A673 (cell line): ENCODE measurements at regions not wholly inside any gene's neighbourhood (a gene's known extent, or its start where the extent isn't known, plus 50 kb on each side); places are given as distances from the start of the nearest gene placed in this dataset.
"Not testable (repeated sequence)": the region's sequence is repeated elsewhere in the genome, so short reads cannot be mapped to it uniquely, and the experiment has no call there.

Experiments
- BruUV-seq: library from RNA; stranded (reverse); fragments of 400-500 nt; replicated peaks from 2 replicates; lab custom pipeline; 2021; lab: Mats Ljungman, UMichigan
- CTCF ChIA-PET: fragments of 300-600 bp; sonication (Branson Sonifier 250); formaldehyde crosslinking; loops from one replicate; lab custom pipeline; 2022; ENCODE audit warnings: antibody characterized with exemption; lab: Charles Lee
- POLR2A ChIA-PET: fragments of 300-600 bp; sonication (Branson Sonifier 250); formaldehyde crosslinking; loops from one replicate; lab custom pipeline; 2022; ENCODE audit warnings: antibody characterized with exemption; ENCODE audit not compliant: low non-redundant PET; lab: Charles Lee
- DNase-seq: peaks from one replicate; pipeline ENCODE4 v3.0.0-alpha.2; 2015; ENCODE audit warnings: low spot score
- H3K27ac ChIP-seq: fragments of 200-600 bp; sonication (generic); 2 replicates; pipeline ENCODE4 v1.5.1; 2016; ENCODE audit warnings: mixed run types, low read depth, mild to moderate bottlenecking, mixed read lengths, antibody characterized with exemption, low read length; ENCODE audit not compliant: poor library complexity, severe bottlenecking
- H3K27me3 ChIP-seq: fragments of 200-600 bp; sonication (generic); replicated peaks from 2 replicates; pipeline ENCODE4 v1.6.1; 2017; ENCODE audit warnings: mixed run types, low read depth, mild to moderate bottlenecking, mixed read lengths, antibody characterized with exemption, low read length; ENCODE audit not compliant: insufficient read depth, poor library complexity
- H3K36me3 ChIP-seq: fragments of 200-600 bp; sonication (generic); 2 replicates; pipeline ENCODE4 v1.6.1; 2016; ENCODE audit warnings: mixed run types, mild to moderate bottlenecking, mixed read lengths, antibody characterized with exemption, low read length; ENCODE audit not compliant: insufficient read depth, poor library complexity, severe bottlenecking
- H3K4me1 ChIP-seq: fragments of 200-600 bp; sonication (generic); 2 replicates; pipeline ENCODE4 v1.6.1; 2017; ENCODE audit warnings: mixed run types, mild to moderate bottlenecking, mixed read lengths, antibody characterized with exemption, low read length; ENCODE audit not compliant: insufficient read depth, poor library complexity, severe bottlenecking
- H3K4me3 ChIP-seq: fragments of 200-600 bp; sonication (generic); 2 replicates; pipeline ENCODE4 v1.5.1; 2016; ENCODE audit warnings: low read depth, mixed run types, mild to moderate bottlenecking, mixed read lengths, low read length; ENCODE audit not compliant: poor library complexity, severe bottlenecking
- H3K9me3 ChIP-seq: fragments of 200-600 bp; sonication (generic); 2 replicates; pipeline ENCODE4 v1.6.1; 2016; ENCODE audit warnings: mixed run types, low read depth, mild to moderate bottlenecking, mixed read lengths, antibody characterized with exemption, low read length; ENCODE audit not compliant: poor library complexity, severe bottlenecking
- CTCF ChIP-seq: fragments of 300-800, 200-600 bp; sonication (generic); conservative IDR thresholded peaks from 2 replicates; pipeline ENCODE4 v1.5.1; 2017; ENCODE audit warnings: low read depth, mild to moderate bottlenecking, antibody characterized with exemption, low read length, moderate library complexity, mixed read lengths
- EZH2 ChIP-seq: fragments of 200-600 bp; sonication (generic); IDR thresholded peaks from 2 replicates; pipeline ENCODE4 v1.6.1; 2017; ENCODE audit warnings: borderline replicate concordance, low read depth, mild to moderate bottlenecking, mixed read lengths, antibody characterized with exemption, low read length; ENCODE audit not compliant: poor library complexity, severe bottlenecking
- intact Hi-C: fragments of 100-400 bp; cut with micrococcal nuclease; formaldehyde crosslinking; loops from one replicate; pipeline ENCODE4 v1.10.0; 2022; ENCODE audit not compliant: unreplicated experiment

GRCh38 chr9:117835798-117836197, 131.6 kb downstream of the TLR4 start:
- no peak for TF ChIP-seq EZH2
- TF ChIP-seq CTCF = no peak
- no peaks in the 10 kb centered on the region for H3K36me3 ChIP-seq
- CTCF ChIA-PET = no interaction called here
- BruUV-seq = no TSS peak
- H3K27ac ChIP-seq = no peak overlapping the region
- no peak overlapping the region for H3K4me3 ChIP-seq
- peaks cover 27% of the 10 kb centered on the region for H3K27me3 ChIP-seq
- intact Hi-C loops = no loop called here
- POLR2A ChIA-PET = no interaction called here
- DNase-seq = no peak
- no peaks in the 10 kb centered on the region for H3K9me3 ChIP-seq
- no peaks in the 10 kb centered on the region for H3K4me1 ChIP-seq

GRCh38 chr9:117839862-117840261, 135.7 kb downstream of the TLR4 start:
- H3K27me3 ChIP-seq = peaks cover 29% of the 10 kb centered on the region
- ChIA-PET CTCF (no interaction called here), POLR2A (no interaction called here)
- no peaks in the 10 kb centered on the region for H3K4me1 ChIP-seq
- H3K9me3 ChIP-seq = no peaks in the 10 kb centered on the region
- intact Hi-C loops = no loop called here
- TF ChIP-seq CTCF = no peak
- no peak for TF ChIP-seq EZH2
- H3K27ac ChIP-seq = no peak overlapping the region
- no TSS peak for BruUV-seq
- no peak for DNase-seq
- no peak overlapping the region for H3K4me3 ChIP-seq
- H3K36me3 ChIP-seq = no peaks in the 10 kb centered on the region

GRCh38 chr9:117851836-117852461, 147.7 kb downstream of the TLR4 start:
- BruUV-seq, H3K27me3 ChIP-seq, POLR2A ChIA-PET, H3K36me3 ChIP-seq, CTCF ChIA-PET, intact Hi-C loops, H3K9me3 ChIP-seq, H3K4me1 ChIP-seq, H3K4me3 ChIP-seq, DNase-seq, H3K27ac ChIP-seq: not testable (repeated sequence)

- CTCF ChIA-PET = no interaction called here
- no peak overlapping the region for H3K27ac ChIP-seq
- TF ChIP-seq CTCF (no peak), EZH2 (no peak)
- BruUV-seq = no TSS peak
- H3K9me3 ChIP-seq = no peaks in the 10 kb centered on the region
- no peaks in the 10 kb centered on the region for H3K4me1 ChIP-seq
- H3K4me3 ChIP-seq = no peak overlapping the region
- POLR2A ChIA-PET = no interaction called here
- H3K36me3 ChIP-seq = no peaks in the 10 kb centered on the region
- H3K27me3 ChIP-seq = no peaks in the 10 kb centered on the region
- intact Hi-C loops = no loop called here
- no peak for DNase-seq
These were observed 154.4 kb downstream of the TLR4 start for GRCh38 chr9:117858561-117858960.
